HG03354 (cell line): ENCODE measurements at regions not wholly inside any gene's neighbourhood (a gene's known extent, or its start where the extent isn't known, plus 50 kb on each side); places are given as distances from the start of the nearest gene placed in this dataset.

Source experiments
- ATAC-seq: cut with Tn5 transposase; IDR thresholded peaks from one replicate; pipeline ENCODE4 v1.9.1; 2021; ENCODE audit warnings: mild to moderate bottlenecking; ENCODE audit not compliant: unreplicated experiment, poor library complexity, severe bottlenecking

DNA sequence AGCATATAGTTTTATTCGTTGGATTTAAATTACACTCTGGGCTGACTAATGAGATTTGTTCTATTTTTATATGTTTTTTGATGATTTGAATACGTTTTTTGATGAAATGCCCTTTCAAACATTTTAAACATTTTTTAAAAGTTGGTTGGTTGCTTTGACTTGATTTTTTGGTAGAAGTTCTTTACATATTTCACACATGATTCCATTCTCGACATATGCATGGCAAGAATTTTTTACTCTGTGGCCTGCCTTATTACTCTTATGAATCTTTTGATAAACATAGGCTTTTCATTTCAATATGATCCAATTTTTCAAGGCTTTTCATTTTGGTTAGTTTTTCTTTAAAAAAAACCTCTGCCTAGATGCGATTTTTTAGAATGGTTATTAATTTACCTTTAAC lies 617.0 kb downstream of the RNF144B start:
- ATAC-seq, result no peak

DNA sequence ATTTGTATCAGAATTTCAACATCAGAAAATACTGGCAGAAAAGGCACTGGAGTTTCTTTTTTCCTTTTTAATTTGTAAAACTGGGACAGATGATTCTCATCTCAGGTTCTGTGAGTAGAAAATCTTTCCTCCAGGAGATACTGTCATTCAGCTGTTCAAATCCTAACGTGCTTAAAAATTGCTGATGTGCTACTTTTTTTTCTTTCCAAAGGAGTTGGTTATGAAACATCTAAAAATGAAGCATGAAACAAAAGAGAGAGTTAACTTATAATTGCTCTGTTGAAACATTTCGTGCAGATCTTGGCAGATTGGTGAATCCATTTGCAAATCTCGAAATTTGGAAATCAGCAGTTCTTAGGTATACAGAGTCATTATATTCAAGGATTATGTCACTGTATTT lies 622.6 kb downstream of the RNF144B start:
- no peak for ATAC-seq

GRCh38 chr6:19013026-19013705 lies 626.0 kb downstream of the RNF144B start:
- ATAC-seq, result no peak

- ATAC-seq, result no peak
Observed at GRCh38 chr6:19024737-19025136, 637.6 kb downstream of the RNF144B start.

GRCh38 chr6:19028201-19028600 lies 641.1 kb downstream of the RNF144B start:
- ATAC-seq, result no peak

- no peak for ATAC-seq
Observed at GRCh38 chr6:19032591-19033295, 645.6 kb downstream of the RNF144B start.

- no peak for ATAC-seq
Observed at GRCh38 chr6:19033683-19034082, 646.5 kb downstream of the RNF144B start.

- no peak for ATAC-seq
Observed at GRCh38 chr6:19034986-19035385, 647.8 kb downstream of the RNF144B start.

- no peak for ATAC-seq
Observed at GRCh38 chr6:19035461-19036195, 648.5 kb downstream of the RNF144B start.

GRCh38 chr6:19036196-19036555 lies 649.0 kb downstream of the RNF144B start:
- ATAC-seq, result no peak

- ATAC-seq, result no peak
Observed at GRCh38 chr6:19037607-19038006, 650.5 kb downstream of the RNF144B start.

GRCh38 chr6:19039287-19039686 lies 652.1 kb downstream of the RNF144B start:
- no peak for ATAC-seq

GRCh38 chr6:19041906-19042305 lies 654.8 kb downstream of the RNF144B start:
- no peak for ATAC-seq

- ATAC-seq, result no peak
Observed at GRCh38 chr6:19042420-19042819, 655.3 kb downstream of the RNF144B start.

- no peak for ATAC-seq
Observed at GRCh38 chr6:19050765-19051164, 663.6 kb downstream of the RNF144B start.

- no peak for ATAC-seq
Observed at GRCh38 chr6:19052219-19052618, 665.1 kb downstream of the RNF144B start.

DNA sequence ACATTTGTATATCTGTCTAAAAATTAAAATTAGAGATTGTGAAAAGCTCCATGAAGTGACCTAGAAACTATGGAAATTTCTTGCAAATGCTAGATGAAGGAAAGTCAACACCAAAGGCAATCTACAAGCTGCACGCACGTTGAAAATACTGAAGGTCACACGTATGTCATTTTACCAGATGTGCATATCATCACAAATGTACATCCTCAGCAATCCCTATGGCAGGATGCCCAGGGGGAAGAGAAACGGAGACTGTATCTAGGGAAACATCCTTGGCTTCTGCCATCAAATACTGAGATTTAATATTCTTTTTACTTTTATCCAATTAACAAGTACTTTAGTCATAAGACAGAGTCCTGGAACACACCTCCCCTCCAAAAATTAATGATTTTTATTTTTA lies 672.0 kb downstream of the RNF144B start:
- no peak for ATAC-seq

GRCh38 chr6:19067165-19067564 lies 680.0 kb downstream of the RNF144B start:
- no peak for ATAC-seq

GRCh38 chr6:19070520-19070919 lies 683.4 kb downstream of the RNF144B start:
- no peak for ATAC-seq

GRCh38 chr6:19083801-19084200 lies 696.7 kb downstream of the RNF144B start:
- no peak for ATAC-seq

- no peak for ATAC-seq
Observed at GRCh38 chr6:19086480-19086879, 699.3 kb downstream of the RNF144B start.
